Peyer's patch (tissue), 4 donors: ENCODE measurements at regions not wholly inside any gene's neighbourhood (a gene's known extent, or its start where the extent isn't known, plus 50 kb on each side); places are given as distances from the start of the nearest gene placed in this dataset.
A peak's percentile ranks its signal among the peaks of the same experiment; 100 is the strongest.

Source experiments
- DNase-seq, 3 donors: peaks; one replicate each; pipeline ENCODE4 v3.0.0-alpha.2; 2017 to 2019
- H3K27ac ChIP-seq, 4 donors: fragments of 200-600 bp; sonication (generic); one replicate each; pipeline ENCODE4 v1.5.1; 2016 to 2019
- H3K27me3 ChIP-seq, 2 donors: fragments of 200-600 bp; sonication (generic); one replicate each; pipeline ENCODE4 v1.5.1; 2019
- H3K36me3 ChIP-seq, 3 donors: fragments of 200-600 bp; sonication (generic); one replicate each; pipeline ENCODE4 v1.5.1; 2016 to 2019
- H3K4me1 ChIP-seq, 4 donors: fragments of 200-600 bp; sonication (generic); one replicate each; pipeline ENCODE4 v1.5.1; 2016 to 2019
- H3K4me3 ChIP-seq, 4 donors: fragments of 200-600 bp; sonication (generic); 1 replicate in 3 of 4; 2 replicates in 1 of 4; pipeline ENCODE4 v1.5.1; 2016 to 2019; ENCODE audit warnings: mild to moderate bottlenecking in 1 of 4
- H3K9me3 ChIP-seq, 4 donors: fragments of 200-600 bp; sonication (generic); one replicate each; pipeline ENCODE4 v1.5.1; 2016 to 2019; ENCODE audit warnings: mild to moderate bottlenecking in 1 of 4
- POLR2A ChIP-seq, 2 donors: fragments of 450-650 bp; IDR thresholded peaks; one replicate each; pipeline ENCODE4 v1.5.1; 2017; ENCODE audit warnings: antibody characterized with exemption in 2 of 2, mild to moderate bottlenecking in 2 of 2, moderate library complexity in 2 of 2
- TF ChIP-seq, protein P1 (sequence below), 6 experiments: fragments of 450-650 bp in 4 of 6; fragments of 200-600 bp in 2 of 6; sonication (generic) in 1 of 6; IDR thresholded peaks; one replicate each; pipeline ENCODE4 v1.5.1; 2017 to 2019; ENCODE audit warnings: antibody characterized with exemption in 6 of 6, mild to moderate bottlenecking in 3 of 6, moderate library complexity in 1 of 6

GRCh38 chr18:24662412-24662821 is 202.0 kb downstream of the HRH4 start:
- H3K4me3 ChIP-seq = no peak overlapping the region
- H3K36me3 ChIP-seq = no peaks in the 10 kb centered on the region
- DNase-seq = no peak
- H3K4me1 ChIP-seq = peaks cover 0 to 6% (median 0%) of the 10 kb centered on the region in 4 donors
- no peaks in the 10 kb centered on the region for H3K27me3 ChIP-seq
- no peaks in the 10 kb centered on the region for H3K9me3 ChIP-seq
- TF ChIP-seq POLR2A (IDR thresholded peaks at IDR 0.05) = no peak
- TF ChIP-seq, protein P1, sequence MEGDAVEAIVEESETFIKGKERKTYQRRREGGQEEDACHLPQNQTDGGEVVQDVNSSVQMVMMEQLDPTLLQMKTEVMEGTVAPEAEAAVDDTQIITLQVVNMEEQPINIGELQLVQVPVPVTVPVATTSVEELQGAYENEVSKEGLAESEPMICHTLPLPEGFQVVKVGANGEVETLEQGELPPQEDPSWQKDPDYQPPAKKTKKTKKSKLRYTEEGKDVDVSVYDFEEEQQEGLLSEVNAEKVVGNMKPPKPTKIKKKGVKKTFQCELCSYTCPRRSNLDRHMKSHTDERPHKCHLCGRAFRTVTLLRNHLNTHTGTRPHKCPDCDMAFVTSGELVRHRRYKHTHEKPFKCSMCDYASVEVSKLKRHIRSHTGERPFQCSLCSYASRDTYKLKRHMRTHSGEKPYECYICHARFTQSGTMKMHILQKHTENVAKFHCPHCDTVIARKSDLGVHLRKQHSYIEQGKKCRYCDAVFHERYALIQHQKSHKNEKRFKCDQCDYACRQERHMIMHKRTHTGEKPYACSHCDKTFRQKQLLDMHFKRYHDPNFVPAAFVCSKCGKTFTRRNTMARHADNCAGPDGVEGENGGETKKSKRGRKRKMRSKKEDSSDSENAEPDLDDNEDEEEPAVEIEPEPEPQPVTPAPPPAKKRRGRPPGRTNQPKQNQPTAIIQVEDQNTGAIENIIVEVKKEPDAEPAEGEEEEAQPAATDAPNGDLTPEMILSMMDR (IDR thresholded peaks at IDR 0.05) = no peak
- H3K27ac ChIP-seq = no peak overlapping the region

DNA sequence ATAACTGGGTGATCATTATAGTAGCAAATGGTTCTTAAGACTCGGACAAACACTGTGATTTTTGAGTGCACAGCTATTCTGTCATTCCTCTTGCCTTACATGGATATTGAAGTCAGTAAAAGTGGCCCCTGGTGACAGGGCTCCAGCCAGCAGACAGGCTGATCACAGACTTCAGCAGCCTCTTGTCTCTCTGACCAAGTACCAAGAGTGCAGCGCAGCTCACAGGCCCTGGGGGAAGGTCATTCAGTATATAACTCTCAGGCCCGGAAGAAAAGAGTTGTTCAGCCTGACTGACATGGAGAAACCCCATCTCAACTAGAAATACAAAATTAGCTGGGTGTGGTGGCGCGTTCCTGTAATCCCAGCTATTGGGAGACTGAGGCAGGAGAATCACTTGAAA is 202.6 kb downstream of the HRH4 start:
- TF ChIP-seq, protein P1 (IDR thresholded peaks at IDR 0.05) = no peak
- TF ChIP-seq POLR2A (IDR thresholded peaks at IDR 0.05) = no peak
- no peak for DNase-seq

DNA sequence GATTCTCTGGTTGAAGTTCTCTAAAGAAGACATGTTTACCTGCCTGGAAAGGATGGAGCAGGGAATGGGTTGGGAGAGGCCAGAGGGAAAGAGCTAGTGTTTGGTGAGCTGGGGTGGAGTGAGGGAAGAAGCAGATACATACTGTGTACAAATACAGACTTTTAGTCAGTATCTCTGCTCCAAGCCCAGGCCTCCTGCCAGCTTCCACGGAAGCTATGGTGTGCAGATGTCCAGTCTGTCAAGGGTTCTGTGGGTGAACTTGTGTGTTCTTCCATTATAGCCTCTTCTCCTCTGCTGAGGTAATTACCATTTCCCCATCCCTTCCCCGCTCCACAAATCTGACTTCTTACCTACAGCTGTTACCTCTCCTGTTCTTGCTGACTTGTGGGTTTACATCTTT is 208.6 kb downstream of the HRH4 start:
- Histone ChIP-seq H3K36me3 (no peaks in the 10 kb centered on the region), H3K27ac (no peak overlapping the region), H3K4me1 (no peaks in the 10 kb centered on the region), H3K9me3 (no peaks in the 10 kb centered on the region), H3K27me3 (no peaks in the 10 kb centered on the region), H3K4me3 (no peak overlapping the region)
- TF ChIP-seq, protein P1 (IDR thresholded peaks at IDR 0.05) = no peak
- TF ChIP-seq POLR2A (IDR thresholded peaks at IDR 0.05) = no peak
- DNase-seq = no peak

More for the DNA sequence above, 202.6 kb downstream of the HRH4 start:
- Histone ChIP-seq H3K9me3 (no peaks in the 10 kb centered on the region), H3K4me3 (no peak overlapping the region), H3K27me3 (no peaks in the 10 kb centered on the region), H3K27ac (no peak overlapping the region), H3K4me1 (peaks cover 0 to 6% (median 0%) of the 10 kb centered on the region in 4 donors), H3K36me3 (no peaks in the 10 kb centered on the region)

DNA sequence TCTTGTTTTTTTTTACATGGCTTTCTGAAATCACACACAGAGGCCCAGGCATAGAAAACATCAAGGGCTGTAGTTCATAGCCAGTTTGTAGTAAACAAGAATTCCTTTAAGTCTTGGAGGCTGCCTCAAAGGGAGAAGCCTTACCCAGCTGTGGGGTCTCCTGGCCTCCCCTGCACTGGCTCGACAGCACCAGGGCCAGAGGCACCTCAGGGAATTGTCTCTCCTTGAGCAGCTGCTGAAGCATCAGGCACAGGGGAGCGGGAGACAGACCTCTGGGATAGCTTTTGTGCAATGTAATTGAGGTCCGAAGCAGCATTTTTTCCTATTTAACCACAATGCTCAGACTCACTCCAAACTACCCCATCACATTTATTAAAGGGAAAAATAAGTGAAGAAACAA is 209.1 kb downstream of the HRH4 start:
- no peak overlapping the region for H3K4me3 ChIP-seq
- H3K27ac ChIP-seq = no peak overlapping the region
- no peaks in the 10 kb centered on the region for H3K4me1 ChIP-seq
- no peaks in the 10 kb centered on the region for H3K36me3 ChIP-seq
- no peaks in the 10 kb centered on the region for H3K9me3 ChIP-seq
- no peak for DNase-seq
- TF ChIP-seq, protein P1 (IDR thresholded peaks at IDR 0.05) = no peak
- no peak for TF ChIP-seq POLR2A (IDR thresholded peaks at IDR 0.05)
- H3K27me3 ChIP-seq = no peaks in the 10 kb centered on the region

DNA sequence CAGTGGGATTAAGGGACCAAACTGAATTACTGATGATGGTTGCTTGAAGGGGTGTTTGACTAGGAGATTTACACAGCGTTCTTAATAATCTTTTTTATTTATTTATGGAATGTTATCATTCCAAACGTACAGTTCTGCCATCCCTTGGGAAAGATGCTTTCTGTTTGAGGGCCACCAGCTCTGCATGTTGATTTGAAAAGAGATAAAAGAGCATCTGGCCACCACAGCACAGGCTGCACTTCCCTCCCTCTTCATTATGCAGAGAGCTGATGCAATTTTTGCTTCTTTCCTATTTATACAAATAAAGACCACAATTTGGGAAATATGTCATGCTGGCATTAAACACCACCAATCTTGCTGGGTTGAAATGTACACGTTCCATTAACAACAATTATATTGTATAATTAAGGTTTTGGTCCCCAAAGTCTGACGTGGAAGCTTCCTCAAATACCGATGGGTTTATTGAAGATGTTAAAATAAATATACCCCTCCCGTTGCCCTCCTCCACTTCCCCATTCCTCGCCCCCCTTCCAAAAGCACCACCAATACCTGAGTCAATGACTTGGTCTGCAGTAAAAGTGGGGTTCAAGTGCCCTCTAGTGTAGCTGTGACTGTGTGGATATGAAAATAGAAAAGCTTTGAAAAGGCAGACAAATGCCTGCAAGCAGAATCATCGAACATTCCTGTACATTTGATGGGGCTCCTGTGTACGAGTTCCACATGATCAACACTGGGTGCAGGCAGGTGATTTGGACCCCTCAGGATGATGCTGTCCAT is 211.9 kb downstream of the HRH4 start:
- Histone ChIP-seq H3K27ac (no peak overlapping the region), H3K9me3 (no peaks in the 10 kb centered on the region), H3K36me3 (no peaks in the 10 kb centered on the region), H3K4me3 (no peak overlapping the region), H3K4me1 (no peaks in the 10 kb centered on the region), H3K27me3 (no peaks in the 10 kb centered on the region)
- no peak for DNase-seq
- TF ChIP-seq POLR2A (IDR thresholded peaks at IDR 0.05) = no peak
- TF ChIP-seq, protein P1 (IDR thresholded peaks at IDR 0.05) = peak in 1 of 6 experiments; percentile 5
